Stomach (tissue), 8 donors: ENCODE measurements at regions not wholly inside any gene's neighbourhood (a gene's known extent, or its start where the extent isn't known, plus 50 kb on each side); places are given as distances from the start of the nearest gene placed in this dataset.

ENCODE experiments used
- DNase-seq, 2 donors: peaks; one replicate each; pipeline versions ENCODE4 v3.0.0 to v3.0.0-alpha.2; 2013 to 2019
- H3K27ac ChIP-seq, 5 donors: fragments of 200-600 bp in 4 of 5; sonication (generic) in 4 of 5; one replicate each; pipeline ENCODE4 v1.5.1; 2013 to 2019; ENCODE audit warnings: mild to moderate bottlenecking in 1 of 5, moderate library complexity in 1 of 5
- H3K27me3 ChIP-seq, 3 donors: fragments of 200-600 bp; sonication (generic); one replicate each; pipeline ENCODE4 v1.5.1; 2017 to 2019; ENCODE audit warnings: mixed run types in 1 of 3
- H3K36me3 ChIP-seq, 4 donors: fragments of 200-600 bp; sonication (generic); 1 replicate in 3 of 4; 2 replicates in 1 of 4; pipeline ENCODE4 v1.5.1; 2016 to 2019
- H3K4me1 ChIP-seq, 4 donors: fragments of 200-600 bp; sonication (generic); one replicate each; pipeline ENCODE4 v1.5.1; 2016 to 2019
- H3K4me3 ChIP-seq, 4 donors: fragments of 200-600 bp; sonication (generic) in 3 of 4; one replicate each; pipeline ENCODE4 v1.5.1; 2016 to 2019; ENCODE audit warnings: mild to moderate bottlenecking in 1 of 4
- H3K9me3 ChIP-seq, 4 donors: fragments of 200-600 bp; sonication (generic); one replicate each; pipeline ENCODE4 v1.5.1; 2016 to 2019
- CTCF ChIP-seq, 7 experiments: fragments of 450-650 bp in 4 of 7; fragments of 200-600 bp in 3 of 7; sonication (generic) in 3 of 7; IDR thresholded peaks; one replicate each; pipeline ENCODE4 v1.5.1; 2016 to 2019; ENCODE audit warnings: antibody characterized with exemption in 7 of 7, control low read depth in 2 of 7, mild to moderate bottlenecking in 1 of 7
- EP300 ChIP-seq: sonication (generic); formaldehyde crosslinking; IDR thresholded peaks from one replicate; pipeline ENCODE4 v1.6.1; 2017; ENCODE audit warnings: antibody characterized with exemption
- POLR2A ChIP-seq, 4 donors: fragments of 450-650 bp; IDR thresholded peaks; one replicate each; pipeline ENCODE4 v1.6.1; 2016; ENCODE audit warnings: antibody characterized with exemption in 4 of 4, control low read depth in 2 of 4, mild to moderate bottlenecking in 1 of 4, moderate library complexity in 1 of 4
- POLR2AphosphoS5 ChIP-seq, 3 donors: sonication (generic); formaldehyde crosslinking; IDR thresholded peaks; one replicate each; pipeline ENCODE4 v1.6.1; 2016; ENCODE audit warnings: antibody characterized with exemption in 3 of 3
- WGBS, 5 donors: extraction: QIAGEN DNeasy Blood & Tissue Kit in 3 of 5; methylation state at CpG; one replicate each; pipeline versions ENCODE4 v1.1.5 to v1.1.7; 2013 to 2018; 5-methylcytosine and 5-hydroxymethylcytosine counted together
- intact Hi-C: fragments of 100-400 bp; cut with DNase I; formaldehyde crosslinking; loops from one replicate; pipeline ENCODE4 v1.15.1; 2023; ENCODE audit warnings: low total_unique reads
- donor health status: healthy with polysubstance abuse.
- donor health status: Bipolar disorder and iron deficiency.
- donor health status: healthy.

- no peak for TF ChIP-seq POLR2A (IDR thresholded peaks at IDR 0.05)
- Histone ChIP-seq H3K4me3 (no peak overlapping the region), H3K27ac (no peak overlapping the region), H3K4me1 (no peaks in the 10 kb centered on the region), H3K36me3 (no peaks in the 10 kb centered on the region), H3K9me3 (peaks cover 6 to 14% (median 11%) of the 10 kb centered on the region in 4 donors), H3K27me3 (no peaks in the 10 kb centered on the region)
- DNase-seq, result no peak
- intact Hi-C loops, result no loop called here
- WGBS, 5 donors, result 74 to 91% (median 82%) methylated on average over 3 of the region's 3 CpGs
Observed at GRCh38 chr12:47549258-47549657, 156.6 kb downstream of the RPAP3 start.

- Histone ChIP-seq H3K4me1 (no peaks in the 10 kb centered on the region), H3K9me3 (peaks cover 6 to 12% (median 10%) of the 10 kb centered on the region in 4 donors), H3K27me3 (peaks cover 0 to 5% (median 0%) of the 10 kb centered on the region in 3 donors), H3K36me3 (no peaks in the 10 kb centered on the region), H3K4me3 (no peak overlapping the region), H3K27ac (no peak overlapping the region)
- TF ChIP-seq EP300, result no peak
- no peak for TF ChIP-seq POLR2A (IDR thresholded peaks at IDR 0.05)
- no peak for TF ChIP-seq POLR2AphosphoS5 (IDR thresholded peaks at IDR 0.05)
- TF ChIP-seq CTCF (IDR thresholded peaks at IDR 0.05), result no peak
- DNase-seq, result no peak
- intact Hi-C loops, result no loop called here
Observed at GRCh38 chr12:47548401-47548800, 157.4 kb downstream of the RPAP3 start.

- no peaks in the 10 kb centered on the region for H3K9me3 ChIP-seq
- no peaks in the 10 kb centered on the region for H3K4me1 ChIP-seq
- H3K36me3 ChIP-seq, result no peaks in the 10 kb centered on the region
- DNase-seq, result no peak
- H3K27ac ChIP-seq, result no peak overlapping the region
- H3K4me3 ChIP-seq, result no peak overlapping the region
- TF ChIP-seq CTCF (IDR thresholded peaks at IDR 0.05) (no peak), EP300 (no peak), POLR2AphosphoS5 (IDR thresholded peaks at IDR 0.05) (no peak), POLR2A (IDR thresholded peaks at IDR 0.05) (no peak)
- intact Hi-C loops, result no loop called here
- H3K27me3 ChIP-seq, result peaks cover 0 to 6% (median 0%) of the 10 kb centered on the region in 3 donors
- WGBS, 5 donors, result 83 to 91% (median 87%) methylated on average over 6 of the region's 6 CpGs
Observed at GRCh38 chr12:47547077-47547476, 158.8 kb downstream of the RPAP3 start.

- H3K4me3 ChIP-seq, result no peak overlapping the region
- no peaks in the 10 kb centered on the region for H3K9me3 ChIP-seq
- no peaks in the 10 kb centered on the region for H3K36me3 ChIP-seq
- no peak for DNase-seq
- intact Hi-C loops, result no loop called here
- H3K27ac ChIP-seq, result no peak overlapping the region
- H3K27me3 ChIP-seq, result peaks cover 0 to 6% (median 0%) of the 10 kb centered on the region in 3 donors
- WGBS, 5 donors, result 71 to 78% (median 75%) methylated on average over 6 of the region's 6 CpGs
- TF ChIP-seq POLR2A (IDR thresholded peaks at IDR 0.05) (no peak), POLR2AphosphoS5 (IDR thresholded peaks at IDR 0.05) (no peak), EP300 (no peak), CTCF (IDR thresholded peaks at IDR 0.05) (no peak)
- no peaks in the 10 kb centered on the region for H3K4me1 ChIP-seq
Observed at GRCh38 chr12:47545938-47546609, 159.8 kb downstream of the RPAP3 start.

GRCh38 chr12:47534695-47535094 is 171.1 kb downstream of the RPAP3 start:
- Histone ChIP-seq H3K9me3 (peaks cover 4 to 24% (median 10%) of the 10 kb centered on the region in 4 donors), H3K4me3 (no peak overlapping the region), H3K36me3 (no peaks in the 10 kb centered on the region), H3K27me3 (peaks cover 0 to 6% (median 0%) of the 10 kb centered on the region in 3 donors), H3K4me1 (no peaks in the 10 kb centered on the region), H3K27ac (no peak overlapping the region)
- no peak for TF ChIP-seq EP300
- TF ChIP-seq POLR2A (IDR thresholded peaks at IDR 0.05), result no peak
- no peak for TF ChIP-seq POLR2AphosphoS5 (IDR thresholded peaks at IDR 0.05)
- no peak for TF ChIP-seq CTCF (IDR thresholded peaks at IDR 0.05)
- peak in 1 of 2 donors; percentile 19 for DNase-seq
- 8 to 26% (median 14%) methylated on average over 2 of the region's 2 CpGs for WGBS, 5 donors
- intact Hi-C loops, result no loop called here
